Esophagus muscularis mucosa (tissue), 3 donors: ENCODE measurements at regions not wholly inside any gene's neighbourhood (a gene's known extent, or its start where the extent isn't known, plus 50 kb on each side); places are given as distances from the start of the nearest gene placed in this dataset.

Experiments used
- CTCF ChIP-seq, 3 experiments: fragments of 200-600 bp in 2 of 3; fragments of 450-650 bp in 1 of 3; sonication (generic) in 2 of 3; IDR thresholded peaks; one replicate each; pipeline ENCODE4 v1.5.1; 2017 to 2019; ENCODE audit warnings: antibody characterized with exemption in 3 of 3, mild to moderate bottlenecking in 2 of 3, moderate library complexity in 1 of 3
- POLR2AphosphoS5 ChIP-seq, 2 donors: sonication (generic); formaldehyde crosslinking; IDR thresholded peaks; one replicate each; pipeline ENCODE4 v1.6.1; 2017; ENCODE audit warnings: antibody characterized with exemption in 2 of 2

GRCh38 chr22:48709453-48709852, 1118.2 kb downstream of the BRD1 start:
- no peak for TF ChIP-seq CTCF (IDR thresholded peaks at IDR 0.05)
- TF ChIP-seq POLR2AphosphoS5 (IDR thresholded peaks at IDR 0.05), result no peak
